Suppressor macrophage treated with lipopolysaccharide for 4 hours (primary cell): ENCODE measurements at regions not wholly inside any gene's neighbourhood (a gene's known extent, or its start where the extent isn't known, plus 50 kb on each side); places are given as distances from the start of the nearest gene placed in this dataset.
A peak's percentile ranks its signal among the peaks of the same experiment; 100 is the strongest.
"Not testable (repeated sequence)": the region's sequence is repeated elsewhere in the genome, so short reads cannot be mapped to it uniquely, and the experiment has no call there.

Experiments used
- DNase-seq: peaks from one replicate; pipeline ENCODE4 v3.0.0-alpha.2; 2020

GRCh38 chr2:150129921-150130575 is 357.4 kb downstream of the RND3 start:
- no peak for DNase-seq

- DNase-seq = no peak
These were observed 359.5 kb downstream of the RND3 start for GRCh38 chr2:150127995-150128394.

GRCh38 chr2:150127346-150127990 is 360.0 kb downstream of the RND3 start:
- DNase-seq = no peak

GRCh38 chr2:150126839-150127238 is 360.6 kb downstream of the RND3 start:
- no peak for DNase-seq

GRCh38 chr2:150126143-150126740 is 361.2 kb downstream of the RND3 start:
- DNase-seq = no peak

- peak; percentile 27 for DNase-seq
These were observed 361.8 kb downstream of the RND3 start for GRCh38 chr2:150125708-150126107.

GRCh38 chr2:150125188-150125587 is 362.3 kb downstream of the RND3 start:
- DNase-seq = no peak

- DNase-seq = no peak
These were observed 362.7 kb downstream of the RND3 start for GRCh38 chr2:150124739-150125138.

GRCh38 chr2:150122871-150123613 is 364.4 kb downstream of the RND3 start:
- DNase-seq = no peak

GRCh38 chr2:150122156-150122555 is 365.3 kb downstream of the RND3 start:
- DNase-seq = no peak

GRCh38 chr2:150120326-150120955 is 367.0 kb downstream of the RND3 start:
- DNase-seq = no peak

GRCh38 chr2:150119819-150120218 is 367.6 kb downstream of the RND3 start:
- no peak for DNase-seq

GRCh38 chr2:150114089-150114488 is 373.4 kb downstream of the RND3 start:
- not testable (repeated sequence) for DNase-seq

GRCh38 chr2:150110548-150110947 is 376.9 kb downstream of the RND3 start:
- no peak for DNase-seq

- no peak for DNase-seq
These were observed 377.6 kb downstream of the RND3 start for GRCh38 chr2:150109912-150110311.

GRCh38 chr2:150109028-150109427 is 378.4 kb downstream of the RND3 start:
- no peak for DNase-seq

- DNase-seq = no peak
These were observed 379.7 kb downstream of the RND3 start for GRCh38 chr2:150107816-150108215.

GRCh38 chr2:150107170-150107569 is 380.3 kb downstream of the RND3 start:
- no peak for DNase-seq

- DNase-seq = no peak
These were observed 385.5 kb downstream of the RND3 start for GRCh38 chr2:150101947-150102346.

GRCh38 chr2:150100834-150101233 is 386.6 kb downstream of the RND3 start:
- no peak for DNase-seq

GRCh38 chr2:150100336-150100735 is 387.1 kb downstream of the RND3 start:
- DNase-seq = no peak

- DNase-seq = no peak
These were observed 387.7 kb downstream of the RND3 start for GRCh38 chr2:150099805-150100204.

GRCh38 chr2:150097901-150098531 is 389.5 kb downstream of the RND3 start:
- peak; percentile 5 for DNase-seq
